GM12878 (cell line): ENCODE measurements at regions not wholly inside any gene's neighbourhood (a gene's known extent, or its start where the extent isn't known, plus 50 kb on each side); places are given as distances from the start of the nearest gene placed in this dataset.

ENCODE experiments used
- ATAC-seq: fragments of 200-7000 bp; cut with Tn5 transposase; 3 replicates; pipeline ENCODE4 v1.9.1; 2020; ENCODE audit warnings: mild to moderate bottlenecking, moderate library complexity
- BruUV-seq: library from RNA; stranded (reverse); fragments of 400-500 nt; replicated peaks from 2 replicates; lab custom pipeline; 2021; lab: Mats Ljungman, UMichigan
- CTCF ChIA-PET: fragments of 300-600 bp; sonication (Branson Sonifier 250); formaldehyde crosslinking; extraction: SDS; loops from one replicate; lab custom pipeline; 2021; ENCODE audit warnings: inconsistent platforms; lab: Yijun Ruan, JAX
- POLR2A ChIA-PET: fragments of 350-600 bp; formaldehyde crosslinking; extraction: SDS; loops from one replicate; lab custom pipeline; 2021; ENCODE audit warnings: inconsistent platforms; lab: Charles Lee
- RAD21 ChIA-PET: fragments of 300-600 bp; sonication (Branson Sonifier 250); formaldehyde crosslinking; loops from one replicate; lab custom pipeline; 2023; ENCODE audit warnings: antibody characterized with exemption; ENCODE audit not compliant: unreplicated experiment; lab: Charles Lee
- SMC1A ChIA-PET: fragments of 300-600 bp; sonication (Branson Sonifier 250); formaldehyde crosslinking; loops from one replicate; lab custom pipeline; 2023; ENCODE audit not compliant: unreplicated experiment, uncharacterized antibody; lab: Charles Lee
- DNase-seq: peaks from one replicate; pipeline ENCODE4 v3.0.0-alpha.2; 2011; ENCODE audit warnings: low read depth, low spot score
- FAIRE-seq: peaks from 3 replicates; lab custom pipeline; 2011; peaks lifted over from hg19 to GRCh38; lab: Jason Lieb, UNC
- H2AFZ ChIP-seq: 2 replicates; pipeline ENCODE4 v1.6.0; 2011; ENCODE audit warnings: low read depth, low read length, control low read depth; ENCODE audit not compliant: control insufficient read depth
- H3K27ac ChIP-seq: 2 replicates; pipeline ENCODE4 v1.5.1; 2011; ENCODE audit warnings: control low read depth; ENCODE audit not compliant: control insufficient read depth, insufficient read depth
- H3K27me3 ChIP-seq, 2 experiments: replicated peaks in 1 of 2; 2 replicates each; pipeline versions ENCODE4 v1.6.0 to v1.6.1; 2011; ENCODE audit warnings: low read length in 1 of 2; ENCODE audit not compliant: control insufficient read depth in 2 of 2, insufficient read depth in 2 of 2
- H3K36me3 ChIP-seq, 2 experiments: 2 replicates each; pipeline ENCODE4 v1.5.1; 2011; ENCODE audit warnings: low read length in 1 of 2; ENCODE audit not compliant: control insufficient read depth in 2 of 2, insufficient read depth in 2 of 2
- H3K4me1 ChIP-seq: 2 replicates; pipeline ENCODE4 v1.6.1; 2011; ENCODE audit warnings: mild to moderate bottlenecking, low read length, moderate library complexity, mixed read lengths; ENCODE audit not compliant: control insufficient read depth, insufficient read depth
- H3K4me2 ChIP-seq: 2 replicates; pipeline ENCODE4 v1.6.0; 2011; ENCODE audit warnings: control low read depth; ENCODE audit not compliant: control insufficient read depth, insufficient read depth
- H3K4me3 ChIP-seq: fragments of 200-600 bp; sonication (generic); 2 replicates; pipeline ENCODE4 v1.5.1; 2016
- H3K79me2 ChIP-seq: 2 replicates; pipeline ENCODE4 v1.6.0; 2011; ENCODE audit warnings: low read length; ENCODE audit not compliant: control insufficient read depth, insufficient read depth
- H3K9ac ChIP-seq: 2 replicates; pipeline ENCODE4 v1.8.0; 2011; ENCODE audit warnings: low read length, control low read depth, mixed read lengths; ENCODE audit not compliant: control insufficient read depth, insufficient read depth
- H3K9me3 ChIP-seq: replicated peaks from 3 replicates; pipeline ENCODE4 v1.5.1; 2011; ENCODE audit warnings: mild to moderate bottlenecking, low read length; ENCODE audit not compliant: control insufficient read depth, insufficient read depth
- H4K20me1 ChIP-seq: 2 replicates; pipeline ENCODE4 v1.6.0; 2011; ENCODE audit not compliant: control insufficient read depth, insufficient read depth
- BHLHE40 ChIP-seq, 2 experiments: fragments of 450-650 bp in 1 of 2; IDR thresholded peaks; 2 replicates each; pipeline ENCODE4 v1.6.1; 2011 to 2017; ENCODE audit warnings: low read depth in 2 of 2, borderline replicate concordance in 1 of 2, improper control_type of control experiment in 1 of 2, low read length in 1 of 2, mild to moderate bottlenecking in 1 of 2
- CREM ChIP-seq: IDR thresholded peaks from 2 replicates; pipeline ENCODE4 v1.6.1; 2014; ENCODE audit warnings: antibody characterized with exemption, low read depth
- FOS ChIP-seq: IDR thresholded peaks from 3 replicates; pipeline ENCODE4 v1.6.1; 2011; ENCODE audit warnings: borderline replicate concordance; ENCODE audit not compliant: insufficient read length; ENCODE audit errors: extremely low read depth
- HDGF ChIP-seq: fragments of 450-650 bp; IDR thresholded peaks from 2 replicates; pipeline ENCODE4 v1.6.1; 2016; ENCODE audit warnings: antibody characterized with exemption
- NBN ChIP-seq: fragments of 450-650 bp; IDR thresholded peaks from 2 replicates; pipeline ENCODE4 v1.6.1; 2016
- PAX8 ChIP-seq: fragments of 450-650 bp; IDR thresholded peaks from 2 replicates; pipeline ENCODE4 v1.6.1; 2017; ENCODE audit warnings: mild to moderate bottlenecking, moderate library complexity
- ZBED1 ChIP-seq: IDR thresholded peaks from 2 replicates; pipeline ENCODE4 v1.6.1; 2016; ENCODE audit warnings: borderline replicate concordance
- whole genome bisulfite sequencing: methylation state at CpG from one replicate; pipeline ENCODE4 v1.1.6; 2016; ENCODE audit warnings: low lambda C conversion rate; ENCODE audit not compliant: insufficient replicate concordance, insufficient coverage; ENCODE audit errors: missing lambda C conversion rate; 5-methylcytosine and 5-hydroxymethylcytosine counted together
- in situ Hi-C: fragments of 300-500 bp; cut with MboI; formaldehyde crosslinking; loops from 9 replicates; pipeline ENCODE4 v1.14.3; 2018; ENCODE audit warnings: mixed read lengths
- intact Hi-C: fragments of 100-400 bp; cut with micrococcal nuclease; formaldehyde crosslinking; loops from one replicate; pipeline ENCODE4 v1.14.2; 2022; ENCODE audit not compliant: unreplicated experiment
- TF ChIP-seq, protein P1 (sequence below): fragments of 450-650 bp; conservative IDR thresholded peaks from 2 replicates; pipeline ENCODE4 v1.6.1; 2017; ENCODE audit warnings: mild to moderate bottlenecking, moderate library complexity
- TF ChIP-seq, protein P2 (sequence below): fragments of 450-650 bp; IDR thresholded peaks from 2 replicates; pipeline ENCODE4 v1.6.1; 2018; ENCODE audit warnings: borderline replicate concordance, mild to moderate bottlenecking; ENCODE audit not compliant: partially characterized antibody
- TF ChIP-seq, protein P3 (sequence below): fragments of 450-650 bp; IDR thresholded peaks from 2 replicates; pipeline ENCODE4 v1.6.1; 2017; ENCODE audit warnings: low read depth, mild to moderate bottlenecking, moderate library complexity
- TF ChIP-seq, protein P4 (sequence below): IDR thresholded peaks from 2 replicates; pipeline ENCODE4 v1.6.1; 2012; ENCODE audit warnings: improper control_type of control experiment, low read depth, low read length; ENCODE audit not compliant: insufficient replicate concordance

DNA sequence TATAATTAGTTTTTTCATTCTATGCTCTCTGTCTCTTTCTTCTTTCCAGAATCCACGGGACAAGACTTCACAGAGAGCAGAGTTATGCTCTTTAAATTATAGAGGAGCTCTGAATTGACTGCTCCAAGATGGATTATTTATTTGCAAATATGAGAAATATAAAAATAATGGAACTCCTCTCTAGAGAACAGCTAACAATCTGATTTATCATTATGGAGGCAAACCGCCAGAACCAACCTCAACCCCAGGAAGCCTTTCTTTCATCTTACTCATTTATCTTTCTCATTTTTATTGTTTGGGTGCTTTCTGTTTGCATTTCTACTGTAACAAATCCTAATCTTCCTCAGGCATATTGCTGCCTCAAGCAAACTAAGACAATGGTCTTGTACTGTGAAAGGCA, 216.5 kb downstream of the C12orf50 start:
- FAIRE-seq (no peak), DNase-seq (no peak), ATAC-seq (no peak)
- Histone ChIP-seq H4K20me1 (no peaks in the 10 kb centered on the region), H3K4me3 (no peak overlapping the region), H3K27me3 (no peaks in the 10 kb centered on the region), H3K79me2 (no peaks in the 10 kb centered on the region), H3K4me1 (no peaks in the 10 kb centered on the region), H3K9ac (no peak overlapping the region), H3K27ac (no peak overlapping the region), H3K4me2 (no peak overlapping the region), H3K36me3 (no peaks in the 10 kb centered on the region), H2AFZ (no peak overlapping the region), H3K9me3 (no peaks in the 10 kb centered on the region)
- TF ChIP-seq, protein P1, sequence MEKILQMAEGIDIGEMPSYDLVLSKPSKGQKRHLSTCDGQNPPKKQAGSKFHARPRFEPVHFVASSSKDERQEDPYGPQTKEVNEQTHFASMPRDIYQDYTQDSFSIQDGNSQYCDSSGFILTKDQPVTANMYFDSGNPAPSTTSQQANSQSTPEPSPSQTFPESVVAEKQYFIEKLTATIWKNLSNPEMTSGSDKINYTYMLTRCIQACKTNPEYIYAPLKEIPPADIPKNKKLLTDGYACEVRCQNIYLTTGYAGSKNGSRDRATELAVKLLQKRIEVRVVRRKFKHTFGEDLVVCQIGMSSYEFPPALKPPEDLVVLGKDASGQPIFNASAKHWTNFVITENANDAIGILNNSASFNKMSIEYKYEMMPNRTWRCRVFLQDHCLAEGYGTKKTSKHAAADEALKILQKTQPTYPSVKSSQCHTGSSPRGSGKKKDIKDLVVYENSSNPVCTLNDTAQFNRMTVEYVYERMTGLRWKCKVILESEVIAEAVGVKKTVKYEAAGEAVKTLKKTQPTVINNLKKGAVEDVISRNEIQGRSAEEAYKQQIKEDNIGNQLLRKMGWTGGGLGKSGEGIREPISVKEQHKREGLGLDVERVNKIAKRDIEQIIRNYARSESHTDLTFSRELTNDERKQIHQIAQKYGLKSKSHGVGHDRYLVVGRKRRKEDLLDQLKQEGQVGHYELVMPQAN = no peak
- TF ChIP-seq HDGF = no peak
- TF ChIP-seq CREM = no peak
- TF ChIP-seq, protein P2, sequence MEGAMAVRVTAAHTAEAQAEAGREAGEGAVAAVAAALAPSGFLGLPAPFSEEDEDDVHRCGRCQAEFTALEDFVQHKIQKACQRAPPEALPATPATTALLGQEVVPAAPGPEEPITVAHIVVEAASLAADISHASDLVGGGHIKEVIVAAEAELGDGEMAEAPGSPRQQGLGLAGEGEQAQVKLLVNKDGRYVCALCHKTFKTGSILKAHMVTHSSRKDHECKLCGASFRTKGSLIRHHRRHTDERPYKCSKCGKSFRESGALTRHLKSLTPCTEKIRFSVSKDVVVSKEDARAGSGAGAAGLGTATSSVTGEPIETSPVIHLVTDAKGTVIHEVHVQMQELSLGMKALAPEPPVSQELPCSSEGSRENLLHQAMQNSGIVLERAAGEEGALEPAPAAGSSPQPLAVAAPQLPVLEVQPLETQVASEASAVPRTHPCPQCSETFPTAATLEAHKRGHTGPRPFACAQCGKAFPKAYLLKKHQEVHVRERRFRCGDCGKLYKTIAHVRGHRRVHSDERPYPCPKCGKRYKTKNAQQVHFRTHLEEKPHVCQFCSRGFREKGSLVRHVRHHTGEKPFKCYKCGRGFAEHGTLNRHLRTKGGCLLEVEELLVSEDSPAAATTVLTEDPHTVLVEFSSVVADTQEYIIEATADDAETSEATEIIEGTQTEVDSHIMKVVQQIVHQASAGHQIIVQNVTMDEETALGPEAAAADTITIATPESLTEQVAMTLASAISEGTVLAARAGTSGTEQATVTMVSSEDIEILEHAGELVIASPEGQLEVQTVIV = no peak
- TF ChIP-seq FOS = no peak
- no peak for TF ChIP-seq ZBED1
- TF ChIP-seq, protein P3, sequence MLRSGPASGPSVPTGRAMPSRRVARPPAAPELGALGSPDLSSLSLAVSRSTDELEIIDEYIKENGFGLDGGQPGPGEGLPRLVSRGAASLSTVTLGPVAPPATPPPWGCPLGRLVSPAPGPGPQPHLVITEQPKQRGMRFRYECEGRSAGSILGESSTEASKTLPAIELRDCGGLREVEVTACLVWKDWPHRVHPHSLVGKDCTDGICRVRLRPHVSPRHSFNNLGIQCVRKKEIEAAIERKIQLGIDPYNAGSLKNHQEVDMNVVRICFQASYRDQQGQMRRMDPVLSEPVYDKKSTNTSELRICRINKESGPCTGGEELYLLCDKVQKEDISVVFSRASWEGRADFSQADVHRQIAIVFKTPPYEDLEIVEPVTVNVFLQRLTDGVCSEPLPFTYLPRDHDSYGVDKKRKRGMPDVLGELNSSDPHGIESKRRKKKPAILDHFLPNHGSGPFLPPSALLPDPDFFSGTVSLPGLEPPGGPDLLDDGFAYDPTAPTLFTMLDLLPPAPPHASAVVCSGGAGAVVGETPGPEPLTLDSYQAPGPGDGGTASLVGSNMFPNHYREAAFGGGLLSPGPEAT = no peak
- no peak for TF ChIP-seq PAX8
- no peak for TF ChIP-seq NBN
- no peak for TF ChIP-seq BHLHE40 (IDR thresholded peaks at IDR 0.05; ENCODE audit: borderline replicate concordance in 1 of 2, low read depth in 2 of 2, low read length in 1 of 2)
- TF ChIP-seq, protein P4, sequence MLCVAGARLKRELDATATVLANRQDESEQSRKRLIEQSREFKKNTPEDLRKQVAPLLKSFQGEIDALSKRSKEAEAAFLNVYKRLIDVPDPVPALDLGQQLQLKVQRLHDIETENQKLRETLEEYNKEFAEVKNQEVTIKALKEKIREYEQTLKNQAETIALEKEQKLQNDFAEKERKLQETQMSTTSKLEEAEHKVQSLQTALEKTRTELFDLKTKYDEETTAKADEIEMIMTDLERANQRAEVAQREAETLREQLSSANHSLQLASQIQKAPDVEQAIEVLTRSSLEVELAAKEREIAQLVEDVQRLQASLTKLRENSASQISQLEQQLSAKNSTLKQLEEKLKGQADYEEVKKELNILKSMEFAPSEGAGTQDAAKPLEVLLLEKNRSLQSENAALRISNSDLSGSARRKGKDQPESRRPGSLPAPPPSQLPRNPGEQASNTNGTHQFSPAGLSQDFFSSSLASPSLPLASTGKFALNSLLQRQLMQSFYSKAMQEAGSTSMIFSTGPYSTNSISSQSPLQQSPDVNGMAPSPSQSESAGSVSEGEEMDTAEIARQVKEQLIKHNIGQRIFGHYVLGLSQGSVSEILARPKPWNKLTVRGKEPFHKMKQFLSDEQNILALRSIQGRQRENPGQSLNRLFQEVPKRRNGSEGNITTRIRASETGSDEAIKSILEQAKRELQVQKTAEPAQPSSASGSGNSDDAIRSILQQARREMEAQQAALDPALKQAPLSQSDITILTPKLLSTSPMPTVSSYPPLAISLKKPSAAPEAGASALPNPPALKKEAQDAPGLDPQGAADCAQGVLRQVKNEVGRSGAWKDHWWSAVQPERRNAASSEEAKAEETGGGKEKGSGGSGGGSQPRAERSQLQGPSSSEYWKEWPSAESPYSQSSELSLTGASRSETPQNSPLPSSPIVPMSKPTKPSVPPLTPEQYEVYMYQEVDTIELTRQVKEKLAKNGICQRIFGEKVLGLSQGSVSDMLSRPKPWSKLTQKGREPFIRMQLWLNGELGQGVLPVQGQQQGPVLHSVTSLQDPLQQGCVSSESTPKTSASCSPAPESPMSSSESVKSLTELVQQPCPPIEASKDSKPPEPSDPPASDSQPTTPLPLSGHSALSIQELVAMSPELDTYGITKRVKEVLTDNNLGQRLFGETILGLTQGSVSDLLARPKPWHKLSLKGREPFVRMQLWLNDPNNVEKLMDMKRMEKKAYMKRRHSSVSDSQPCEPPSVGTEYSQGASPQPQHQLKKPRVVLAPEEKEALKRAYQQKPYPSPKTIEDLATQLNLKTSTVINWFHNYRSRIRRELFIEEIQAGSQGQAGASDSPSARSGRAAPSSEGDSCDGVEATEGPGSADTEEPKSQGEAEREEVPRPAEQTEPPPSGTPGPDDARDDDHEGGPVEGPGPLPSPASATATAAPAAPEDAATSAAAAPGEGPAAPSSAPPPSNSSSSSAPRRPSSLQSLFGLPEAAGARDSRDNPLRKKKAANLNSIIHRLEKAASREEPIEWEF = no peak
- ChIA-PET SMC1A (no interaction called here), CTCF (no interaction called here), POLR2A (no interaction called here), RAD21 (no interaction called here)
- WGBS = 3% methylated on average over 2 of the region's 2 CpGs
- in situ Hi-C loops (no loop called here), intact Hi-C loops (no loop called here)
- no TSS peak for BruUV-seq
